Uterus (tissue), 2 donors: ENCODE measurements at regions not wholly inside any gene's neighbourhood (a gene's known extent, or its start where the extent isn't known, plus 50 kb on each side); places are given as distances from the start of the nearest gene placed in this dataset.

ENCODE experiments used
- CTCF ChIP-seq, 4 experiments: fragments of 200-600 bp in 2 of 4; fragments of 450-650 bp in 2 of 4; sonication (generic) in 2 of 4; IDR thresholded peaks; one replicate each; pipeline ENCODE4 v1.5.1; 2016 to 2019; ENCODE audit warnings: antibody characterized with exemption in 4 of 4, mild to moderate bottlenecking in 2 of 4, moderate library complexity in 1 of 4
- POLR2A ChIP-seq, 2 donors: fragments of 450-650 bp; IDR thresholded peaks; one replicate each; pipeline ENCODE4 v1.6.1; 2016; ENCODE audit warnings: antibody characterized with exemption in 2 of 2, mild to moderate bottlenecking in 1 of 2, moderate library complexity in 1 of 2

GRCh38 chr12:127262615-127263014 is 1004.4 kb upstream of the TMEM132C start:
- no peak for TF ChIP-seq CTCF (IDR thresholded peaks at IDR 0.05)
- no peak for TF ChIP-seq POLR2A (IDR thresholded peaks at IDR 0.05)
